ENCODE measurements at regions not wholly inside any gene's neighbourhood (a gene's known extent, or its start where the extent isn't known, plus 50 kb on each side); places are given as distances from the start of the nearest gene placed in this dataset.

DNA sequence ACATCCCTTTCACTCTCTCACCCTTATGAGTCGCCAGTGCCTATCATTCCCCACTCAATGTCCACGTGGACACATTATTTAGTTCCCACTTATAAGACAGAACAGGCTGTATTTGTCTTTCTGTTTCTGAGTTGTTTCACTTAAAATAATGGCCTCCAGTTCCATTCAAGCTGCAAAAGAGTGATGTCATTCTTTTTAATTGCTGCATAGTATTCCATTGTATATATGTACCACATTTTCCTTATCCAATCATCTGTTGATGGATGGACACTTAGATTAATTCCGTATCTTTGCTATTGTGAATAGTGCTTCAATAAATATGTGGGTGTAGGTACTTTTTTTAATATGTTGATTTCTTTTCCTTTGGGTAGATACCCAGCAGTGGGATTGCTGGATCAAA lies 79.1 kb downstream of the ZNF365 start:
- no peak for DNase-seq (ENCODE audit: low read depth)

DNA sequence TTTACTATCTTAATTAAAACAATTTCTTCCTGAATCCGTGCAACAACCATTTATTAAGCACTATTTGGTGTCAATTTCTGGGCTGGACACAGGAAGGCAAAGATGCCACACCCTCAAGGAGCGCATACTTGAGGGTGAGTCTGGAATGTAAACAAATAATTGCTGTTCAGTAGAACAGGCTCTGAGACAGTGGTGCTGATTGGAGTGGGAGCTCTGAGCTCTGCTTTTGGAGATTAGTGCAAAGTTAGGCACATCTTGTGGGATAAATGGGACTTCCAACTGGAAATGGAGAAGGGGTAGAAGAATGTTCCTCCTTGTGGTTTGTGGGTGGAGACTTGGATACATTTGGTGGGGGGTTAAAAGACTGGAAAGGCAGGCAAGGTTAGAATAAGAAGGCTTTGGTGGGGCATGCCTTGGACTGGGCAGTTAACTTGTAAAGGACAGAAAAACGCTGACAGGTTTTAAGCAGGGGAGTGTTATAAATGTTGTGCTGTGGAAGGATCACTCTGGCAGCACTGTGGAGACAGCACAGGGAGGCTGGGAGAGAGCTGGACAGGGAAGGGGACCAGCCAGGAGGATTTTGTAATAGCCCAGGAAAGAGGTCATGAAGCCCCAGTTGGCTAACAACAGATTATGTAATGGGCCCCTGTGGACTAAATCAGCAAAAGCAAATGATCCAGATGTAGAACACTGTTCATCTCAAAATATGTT lies 80.7 kb downstream of the ZNF365 start:
- DNase-seq (ENCODE audit: low read depth) = no peak

DNA sequence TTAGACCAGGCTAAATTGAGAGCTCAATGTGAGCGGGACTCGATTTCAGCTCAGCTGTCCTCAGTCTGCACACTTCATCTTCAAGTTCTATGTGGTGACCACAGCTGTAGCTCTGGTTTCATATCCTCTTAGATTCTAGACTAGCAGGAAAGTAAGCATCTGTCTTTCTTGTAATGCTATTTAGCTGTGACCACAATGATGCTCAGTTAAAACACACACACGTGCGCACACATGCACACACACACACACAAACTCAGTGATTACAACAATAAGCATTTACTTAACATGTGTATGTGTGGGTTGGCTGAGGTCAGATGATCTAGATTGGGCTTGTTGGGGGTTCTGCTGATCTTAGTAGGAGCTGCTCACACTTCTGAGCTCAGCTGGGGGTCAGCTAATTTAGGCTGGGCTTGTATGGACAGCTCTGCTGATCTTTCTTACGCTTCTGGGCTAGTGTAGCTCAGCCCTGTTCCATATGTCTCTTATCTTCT lies 82.5 kb downstream of the ZNF365 start:
- no peak for DNase-seq (ENCODE audit: low read depth)

- DNase-seq (ENCODE audit: low read depth) = no peak
These were observed 83.0 kb downstream of the ZNF365 start for GRCh38 chr10:62457196-62457595.

GRCh38 chr10:62457598-62457997 lies 83.4 kb downstream of the ZNF365 start:
- DNase-seq (ENCODE audit: low read depth) = no peak

GRCh38 chr10:62459072-62459471 lies 84.9 kb downstream of the ZNF365 start:
- DNase-seq (ENCODE audit: low read depth) = no peak

GRCh38 chr10:62459500-62459899 lies 85.3 kb downstream of the ZNF365 start:
- DNase-seq (ENCODE audit: low read depth) = no peak

DNA sequence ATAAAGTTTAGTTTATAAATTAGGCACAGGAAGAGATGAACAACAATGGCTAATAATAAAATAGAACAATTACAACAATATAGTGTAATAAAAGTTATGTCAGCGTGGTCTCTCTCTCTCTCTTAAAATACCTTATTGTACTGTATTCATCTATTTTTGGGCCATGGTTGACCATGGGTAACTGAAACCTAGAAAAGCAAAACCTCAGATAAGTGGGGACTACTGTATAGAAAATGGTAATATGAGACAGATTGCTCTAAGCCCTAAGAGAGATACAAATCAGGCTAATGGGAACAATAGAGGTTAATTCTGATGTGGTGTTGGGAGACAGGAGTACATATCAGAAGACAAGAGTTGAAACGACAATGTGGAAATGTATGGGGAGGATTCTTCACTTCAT lies 86.2 kb downstream of the ZNF365 start:
- DNase-seq (ENCODE audit: low read depth) = no peak

DNA sequence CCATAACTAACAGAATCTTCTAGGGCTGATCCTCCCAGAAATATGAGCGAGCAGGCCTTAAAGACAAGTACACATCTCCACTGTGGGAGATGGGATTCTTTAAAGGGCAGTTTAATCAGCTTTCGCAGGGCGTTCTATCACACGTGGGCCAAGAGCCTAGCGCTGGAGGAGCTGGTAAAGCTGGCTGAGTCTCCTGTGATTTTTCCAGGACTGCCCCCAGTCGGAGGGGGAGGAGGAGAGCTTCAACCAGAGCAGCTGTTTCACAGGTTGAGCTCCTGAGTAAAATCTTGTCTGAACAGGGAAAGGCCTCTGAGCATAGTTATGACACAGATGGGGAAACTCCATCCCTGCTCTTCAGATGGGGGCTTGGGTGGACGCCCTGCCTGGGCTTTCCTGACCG lies 87.0 kb downstream of the ZNF365 start:
- no peak for DNase-seq (ENCODE audit: low read depth)

GRCh38 chr10:62462461-62462860 lies 88.3 kb downstream of the ZNF365 start:
- no peak for DNase-seq (ENCODE audit: low read depth)

- DNase-seq (ENCODE audit: low read depth) = no peak
These were observed 89.2 kb downstream of the ZNF365 start for GRCh38 chr10:62463364-62463763.

GRCh38 chr10:62464308-62464707 lies 90.1 kb downstream of the ZNF365 start:
- DNase-seq (ENCODE audit: low read depth) = no peak

GRCh38 chr10:62466590-62466989 lies 92.4 kb downstream of the ZNF365 start:
- no peak for DNase-seq (ENCODE audit: low read depth)

DNA sequence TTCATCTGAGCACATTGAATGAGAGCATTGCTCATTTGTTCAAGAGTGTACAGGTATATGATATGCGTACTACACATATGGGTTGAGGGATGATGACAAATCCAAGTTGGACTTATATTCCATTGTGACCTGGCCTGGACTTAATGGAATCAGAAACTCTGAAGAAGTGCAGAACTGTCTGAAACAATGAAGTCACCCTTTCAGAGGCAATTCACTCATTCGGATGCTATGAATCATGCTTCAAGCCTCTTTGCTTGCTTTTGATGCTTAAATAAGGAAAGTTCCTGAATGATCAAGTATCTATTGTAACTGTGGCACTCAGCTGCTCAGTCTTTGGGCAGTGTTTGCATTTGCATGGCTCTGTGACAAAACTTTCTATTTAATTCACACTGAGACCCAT lies 93.4 kb downstream of the ZNF365 start:
- peak; percentile 26 for DNase-seq (ENCODE audit: low read depth)

DNA sequence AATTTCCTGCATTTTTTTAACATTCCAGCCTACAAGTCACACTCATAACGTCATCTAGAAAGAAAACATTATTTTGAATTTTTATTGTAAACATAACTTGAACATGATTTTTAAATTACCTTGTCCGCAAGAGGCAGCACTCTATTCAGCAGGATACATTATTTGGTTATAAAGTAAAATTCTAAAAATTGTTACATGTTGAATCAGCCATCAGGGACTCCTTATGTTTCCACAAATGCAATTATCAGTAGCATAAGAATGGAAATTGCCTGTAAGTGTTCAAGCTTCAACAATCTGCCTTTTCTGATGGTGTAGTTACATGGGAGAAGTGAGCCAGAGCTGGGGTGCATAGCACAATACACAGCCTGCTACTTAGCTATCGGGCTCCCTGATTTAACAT lies 97.5 kb downstream of the ZNF365 start:
- DNase-seq (ENCODE audit: low read depth) = no peak

- no peak for DNase-seq (ENCODE audit: low read depth)
These were observed 99.1 kb downstream of the ZNF365 start for GRCh38 chr10:62473241-62473640.

DNA sequence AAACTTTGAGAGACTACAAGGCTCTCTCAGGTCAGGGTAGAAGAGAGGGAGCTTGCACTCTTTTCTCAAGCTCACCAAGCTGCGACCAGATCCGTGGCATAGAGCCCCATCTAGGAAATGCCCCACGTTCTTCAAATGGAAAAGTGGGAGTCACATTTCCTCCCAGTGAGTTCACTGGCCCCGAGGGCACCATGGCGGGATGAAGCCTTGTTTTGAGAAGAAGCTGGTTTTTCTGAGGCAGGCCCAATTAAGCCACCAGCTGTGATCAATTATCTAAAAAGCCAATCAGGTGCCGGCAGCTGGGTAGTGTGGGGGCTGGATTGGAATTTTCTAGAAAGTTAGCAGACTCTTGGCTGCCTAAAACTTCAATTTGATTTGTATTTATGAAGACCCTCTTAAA lies 101.4 kb downstream of the ZNF365 start:
- no peak for DNase-seq (ENCODE audit: low read depth)

- DNase-seq (ENCODE audit: low read depth) = no peak
These were observed 105.4 kb downstream of the ZNF365 start for GRCh38 chr10:62479523-62479922.

GRCh38 chr10:62480196-62480595 lies 106.0 kb downstream of the ZNF365 start:
- no peak for DNase-seq (ENCODE audit: low read depth)

DNA sequence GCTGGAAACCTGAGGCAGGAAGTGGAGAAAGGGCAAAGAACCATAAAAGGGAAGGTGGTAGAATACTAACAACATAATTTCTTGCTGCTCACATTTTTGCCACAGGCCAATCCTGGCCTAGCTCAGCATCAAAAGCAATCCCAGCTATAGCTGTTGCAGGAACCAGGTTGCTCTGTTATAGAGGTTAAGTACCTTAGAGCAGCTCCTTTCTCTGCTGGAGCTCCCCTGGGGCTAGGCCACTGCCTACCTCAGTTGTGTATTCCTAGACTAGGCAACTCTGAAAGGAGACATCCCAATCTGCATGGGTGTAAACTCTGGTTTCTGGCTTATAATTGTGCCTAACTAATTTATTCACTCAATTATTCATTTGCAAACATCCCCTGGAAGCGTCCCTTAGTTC lies 108.4 kb downstream of the ZNF365 start:
- no peak for DNase-seq (ENCODE audit: low read depth)

- DNase-seq (ENCODE audit: low read depth) = no peak
These were observed 117.4 kb downstream of the ZNF365 start for GRCh38 chr10:62491597-62491996.

- no peak for DNase-seq (ENCODE audit: low read depth)
These were observed 118.1 kb downstream of the ZNF365 start for GRCh38 chr10:62492012-62492869.

DNA sequence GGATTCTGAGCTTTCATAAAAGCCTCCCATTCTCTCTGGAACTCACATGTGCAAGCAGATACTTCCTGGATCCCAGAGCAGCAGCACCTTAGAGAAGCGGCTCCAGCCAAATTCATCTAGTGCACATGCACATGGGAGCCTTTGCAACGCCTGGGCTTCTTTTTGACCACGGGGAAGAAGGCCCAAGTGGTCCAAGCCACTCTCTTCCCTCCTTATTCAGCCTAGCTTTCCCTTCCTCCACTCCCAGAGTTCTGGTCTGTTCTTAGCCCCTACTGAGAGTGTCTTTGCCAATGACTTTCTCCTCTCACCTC lies 118.7 kb downstream of the ZNF365 start:
- no peak for DNase-seq (ENCODE audit: low read depth)

DNA sequence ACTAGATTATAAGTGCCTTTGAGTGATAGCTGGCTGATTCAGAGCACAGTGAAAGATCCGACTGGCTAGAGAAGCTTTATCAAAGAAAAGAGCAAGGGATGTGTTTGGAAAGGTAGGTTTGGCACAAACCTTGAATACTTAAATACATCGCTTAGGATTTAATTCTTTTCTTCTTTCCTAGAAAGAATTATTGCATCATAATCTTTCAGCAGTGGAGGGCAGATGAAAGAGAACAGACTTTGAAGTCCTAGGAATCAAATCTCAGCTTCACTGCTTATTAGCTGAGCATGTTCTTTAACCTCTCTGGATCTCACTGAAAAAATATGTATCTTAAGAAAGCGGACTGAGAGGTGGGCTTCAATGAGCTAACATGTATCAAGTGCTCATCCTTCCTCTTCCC lies 122.8 kb downstream of the ZNF365 start:
- no peak for DNase-seq (ENCODE audit: low read depth)
